GM23338 (cell line): ENCODE measurements at regions not wholly inside any gene's neighbourhood (a gene's known extent, or its start where the extent isn't known, plus 50 kb on each side); places are given as distances from the start of the nearest gene placed in this dataset.

Experiments used
- ATAC-seq: fragments of 200-7000 bp; cut with Tn5 transposase; 3 replicates; pipeline ENCODE4 v1.9.1; 2020
- DNase-seq: peaks from one replicate; pipeline ENCODE4 v3.0.0-alpha.2; 2015; ENCODE audit warnings: low spot score
- H2AFZ ChIP-seq: fragments of 200-600 bp; sonication (generic); 2 replicates; pipeline ENCODE4 v1.8.0; 2016; ENCODE audit warnings: antibody characterized with exemption, mild to moderate bottlenecking, moderate library complexity
- H3F3A ChIP-seq: fragments of 200-600 bp; sonication (generic); replicated peaks from 2 replicates; pipeline ENCODE4 v1.8.0; 2017; ENCODE audit warnings: antibody characterized with exemption, mixed run types, low read depth
- H3K27ac ChIP-seq: fragments of 200-600 bp; sonication (generic); 2 replicates; pipeline ENCODE4 v1.6.1; 2016; ENCODE audit warnings: low read depth
- H3K27me3 ChIP-seq: fragments of 200-600 bp; sonication (generic); 2 replicates; pipeline ENCODE4 v1.8.0; 2016; ENCODE audit warnings: mild to moderate bottlenecking, mixed run types, moderate library complexity; ENCODE audit not compliant: insufficient read depth
- H3K36me3 ChIP-seq: fragments of 200-600 bp; sonication (generic); 2 replicates; pipeline ENCODE4 v1.8.0; 2016; ENCODE audit warnings: mild to moderate bottlenecking; ENCODE audit not compliant: insufficient read depth
- H3K4me1 ChIP-seq: fragments of 200-600 bp; sonication (generic); 2 replicates; pipeline ENCODE4 v1.8.0; 2016; ENCODE audit warnings: mild to moderate bottlenecking, moderate library complexity; ENCODE audit not compliant: insufficient read depth
- H3K4me2 ChIP-seq: fragments of 200-600 bp; sonication (generic); 2 replicates; pipeline ENCODE4 v1.7.1; 2017; ENCODE audit warnings: mixed run types
- H3K4me3 ChIP-seq: fragments of 200-600 bp; sonication (generic); 2 replicates; pipeline ENCODE4 v1.6.1; 2016; ENCODE audit warnings: mixed run types
- H3K79me2 ChIP-seq: fragments of 200-600 bp; sonication (generic); replicated peaks from 2 replicates; pipeline ENCODE4 v1.8.0; 2017; ENCODE audit warnings: mild to moderate bottlenecking; ENCODE audit not compliant: insufficient read depth
- H3K9me2 ChIP-seq: fragments of 200-600 bp; sonication (generic); 2 replicates; pipeline ENCODE4 v1.8.0; 2017; ENCODE audit not compliant: insufficient read depth
- H4K20me1 ChIP-seq: fragments of 200-600 bp; sonication (generic); replicated peaks from 2 replicates; pipeline ENCODE4 v1.8.0; 2017; ENCODE audit warnings: mild to moderate bottlenecking; ENCODE audit not compliant: insufficient read depth
- H3K27ac Mint-ChIP-seq: 2 replicates; pipeline ENCODE4 v1.8.0; 2020; ENCODE audit warnings: inconsistent platforms, mild to moderate bottlenecking, moderate library complexity, mixed read lengths
- H3K27me3 Mint-ChIP-seq: 3 replicates; pipeline ENCODE4 v1.8.0; 2022; ENCODE audit warnings: low read depth, mild to moderate bottlenecking, moderate library complexity, mixed read lengths, inconsistent platforms; ENCODE audit not compliant: insufficient read depth, poor library complexity
- H3K36me3 Mint-ChIP-seq: 3 replicates; pipeline ENCODE4 v1.8.0; 2021; ENCODE audit warnings: low read depth, mild to moderate bottlenecking, inconsistent platforms, moderate library complexity, mixed read lengths
- H3K4me1 Mint-ChIP-seq: 3 replicates; pipeline ENCODE4 v1.8.0; 2020; ENCODE audit warnings: mild to moderate bottlenecking, inconsistent platforms, mixed read lengths
- H3K4me3 Mint-ChIP-seq: 3 replicates; pipeline ENCODE4 v1.8.0; 2021; ENCODE audit warnings: moderate library complexity, mild to moderate bottlenecking, inconsistent platforms, mixed read lengths
- H3K9me3 Mint-ChIP-seq: 3 replicates; pipeline ENCODE4 v1.8.0; 2020; ENCODE audit warnings: moderate library complexity, mild to moderate bottlenecking, inconsistent platforms, mixed read lengths
- CREB1 ChIP-seq: fragments of 250-450 bp; sonication (Bioruptor Pico); IDR thresholded peaks from 2 replicates; pipeline ENCODE4 v1.5.0; 2020; ENCODE audit warnings: low read depth, mild to moderate bottlenecking, moderate library complexity
- CTCF ChIP-seq, 2 experiments: fragments of 200-600 bp in 1 of 2; sonication (generic) in 1 of 2; conservative IDR thresholded peaks; 2 replicates each; pipeline versions ENCODE4 v1.5.1 to v1.6.1; 2016 to 2017; ENCODE audit warnings: antibody characterized with exemption in 2 of 2, low read depth in 2 of 2, mild to moderate bottlenecking in 2 of 2, moderate library complexity in 1 of 2
- ETS1 ChIP-seq: IDR thresholded peaks from 2 replicates; pipeline ENCODE4 v1.6.1; 2016; ENCODE audit warnings: antibody characterized with exemption
- EZH2 ChIP-seq: fragments of 200-600 bp; sonication (generic); IDR thresholded peaks from one replicate; pipeline ENCODE4 v1.8.0; 2017; ENCODE audit warnings: antibody characterized with exemption, mild to moderate bottlenecking, low read depth; ENCODE audit not compliant: unreplicated experiment
- EZH2phosphoT487 ChIP-seq: fragments of 200-600 bp; sonication (generic); IDR thresholded peaks from one replicate; pipeline ENCODE4 v1.8.1; 2018; ENCODE audit warnings: antibody characterized with exemption; ENCODE audit not compliant: unreplicated experiment
- JUNB ChIP-seq: IDR thresholded peaks from one replicate; pipeline ENCODE4 v1.6.1; 2016; ENCODE audit warnings: antibody characterized with exemption; ENCODE audit not compliant: unreplicated experiment
- NANOG ChIP-seq: IDR thresholded peaks from 2 replicates; pipeline ENCODE4 v1.6.1; 2016; ENCODE audit warnings: antibody characterized with exemption, borderline replicate concordance
- POLR2AphosphoS5 ChIP-seq: IDR thresholded peaks from 2 replicates; pipeline ENCODE4 v1.6.1; 2016; ENCODE audit warnings: antibody characterized with exemption, low read depth
- REST ChIP-seq: IDR thresholded peaks from one replicate; pipeline ENCODE4 v1.6.1; 2018; ENCODE audit warnings: antibody characterized with exemption; ENCODE audit not compliant: unreplicated experiment
- STAT1 ChIP-seq: IDR thresholded peaks from one replicate; pipeline ENCODE4 v1.6.1; 2016; ENCODE audit warnings: antibody characterized with exemption; ENCODE audit not compliant: unreplicated experiment
- ZNF114 ChIP-seq: fragments of 250-450 bp; sonication (Bioruptor Pico); IDR thresholded peaks from 2 replicates; pipeline ENCODE4 v1.5.0; 2020; ENCODE audit warnings: mild to moderate bottlenecking, moderate library complexity
- ZNF331 ChIP-seq: fragments of 250-450 bp; sonication (Bioruptor Pico); IDR thresholded peaks from 2 replicates; pipeline ENCODE4 v1.5.0; 2020; ENCODE audit warnings: low read depth, mild to moderate bottlenecking, moderate library complexity
- ZNF462 ChIP-seq: fragments of 250-450 bp; sonication (Bioruptor Pico); IDR thresholded peaks from 2 replicates; pipeline ENCODE4 v1.5.0; 2020; ENCODE audit warnings: mild to moderate bottlenecking, moderate library complexity

- Mint-ChIP-seq H3K36me3 (no peaks in the 10 kb centered on the region), H3K27me3 (no peaks in the 10 kb centered on the region), H3K4me1 (no peaks in the 10 kb centered on the region), H3K9me3 (no peaks in the 10 kb centered on the region), H3K4me3 (no peak overlapping the region), H3K27ac (no peak overlapping the region)
- no peaks in the 10 kb centered on the region for H4K20me1 ChIP-seq
- no peak overlapping the region for H3K4me2 ChIP-seq
- no peaks in the 10 kb centered on the region for H3K36me3 ChIP-seq
- H3K4me3 ChIP-seq = no peak overlapping the region
- no peaks in the 10 kb centered on the region for H3K79me2 ChIP-seq
- H3K9me2 ChIP-seq = peaks cover 6% of the 10 kb centered on the region; the same call in 1 of the 2 replicates
- TF ChIP-seq EZH2phosphoT487 = no peak
- TF ChIP-seq ZNF114 (CRISPR knock-in tag) = no peak
- no peak for TF ChIP-seq EZH2
- no peak for TF ChIP-seq ETS1
- no peak for TF ChIP-seq POLR2AphosphoS5
- no peak for TF ChIP-seq JUNB
- no peak for TF ChIP-seq CTCF (conservative IDR thresholded peaks at IDR 0.05; ENCODE audit: low read depth in 2 of 2)
- no peak for TF ChIP-seq CREB1 (CRISPR knock-in tag)
- no peak for TF ChIP-seq ZNF331 (CRISPR knock-in tag)
- no peak for TF ChIP-seq ZNF462 (CRISPR knock-in tag)
- TF ChIP-seq STAT1 = no peak
- no peak for TF ChIP-seq NANOG
- no peak for TF ChIP-seq REST
- H3K4me1 ChIP-seq = no peaks in the 10 kb centered on the region
- no peak overlapping the region for H2AFZ ChIP-seq
- no peaks in the 10 kb centered on the region for H3F3A ChIP-seq
- DNase-seq (no peak), ATAC-seq (no peak)
- H3K27ac ChIP-seq = no peak overlapping the region
- no peaks in the 10 kb centered on the region for H3K27me3 ChIP-seq
Measured at GRCh38 chr9:7354704-7355103, 444.9 kb downstream of the DMAC1 start.
